GM18498 (cell line): ENCODE measurements at regions not wholly inside any gene's neighbourhood (a gene's known extent, or its start where the extent isn't known, plus 50 kb on each side); places are given as distances from the start of the nearest gene placed in this dataset.
"Not testable (repeated sequence)": the region's sequence is repeated elsewhere in the genome, so short reads cannot be mapped to it uniquely, and the experiment has no call there.

Experiments
- ATAC-seq: cut with Tn5 transposase; IDR thresholded peaks from one replicate; pipeline ENCODE4 v1.9.1; 2021; ENCODE audit warnings: mild to moderate bottlenecking, moderate library complexity; ENCODE audit not compliant: unreplicated experiment

DNA sequence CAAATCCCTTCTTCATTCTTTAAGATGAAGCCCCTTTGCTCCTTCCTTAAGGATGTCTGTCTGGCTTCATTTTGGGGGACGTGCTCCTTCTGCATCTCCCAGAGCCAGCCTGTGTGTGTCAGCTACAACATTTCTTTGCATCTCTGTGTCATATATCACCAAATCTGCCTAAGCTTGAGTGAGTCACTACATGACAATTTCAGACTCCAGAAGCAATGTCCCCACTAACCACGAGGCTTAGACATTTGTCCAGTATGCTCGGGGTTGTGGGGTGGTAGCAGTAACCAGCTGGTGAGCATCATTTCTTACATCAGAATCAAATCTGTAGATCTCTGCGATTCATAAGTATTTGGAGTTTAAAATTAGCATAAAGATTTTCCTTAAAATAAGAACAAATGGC, 54.1 kb upstream of the USP14 start:
- ATAC-seq, result not testable (repeated sequence)

DNA sequence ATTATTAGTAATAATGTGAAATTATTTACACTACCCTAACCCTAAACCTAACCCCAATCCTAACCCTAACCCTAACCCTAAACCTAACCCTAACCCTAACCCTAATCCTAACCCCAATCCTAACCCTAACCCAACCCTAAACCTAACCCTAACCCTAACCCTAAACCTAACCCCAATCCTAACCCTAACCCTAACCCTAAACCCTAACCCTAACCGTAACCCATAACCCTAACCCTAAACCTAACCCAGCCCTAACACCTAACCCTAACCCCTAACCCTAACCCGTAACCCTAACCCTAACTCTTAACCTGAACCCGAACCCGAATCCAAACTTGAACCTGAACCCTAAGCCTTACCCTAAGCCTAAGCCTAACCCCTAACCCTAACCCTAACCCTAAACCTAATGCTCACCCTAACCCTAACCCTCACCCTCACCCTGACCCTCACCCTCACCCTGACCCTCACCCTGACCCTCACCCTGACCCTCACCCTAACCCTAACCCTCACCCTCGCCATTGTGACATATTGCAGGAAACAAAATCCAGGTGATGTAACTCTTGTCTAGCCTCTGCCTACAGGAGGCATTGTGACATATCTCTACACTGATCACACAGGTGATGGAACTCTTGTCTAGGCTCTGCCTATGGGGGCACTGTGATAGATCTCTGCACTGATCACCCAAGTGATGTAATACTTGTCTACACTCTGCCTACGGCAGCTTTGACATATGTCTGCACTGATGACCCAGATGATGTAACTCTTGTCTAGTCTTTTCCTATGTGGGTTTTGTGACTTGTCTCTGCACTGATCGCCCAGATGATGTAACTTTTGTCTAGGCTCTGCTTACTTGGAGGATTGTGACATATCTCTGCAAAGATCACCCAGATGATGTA, 53.0 kb upstream of the USP14 start:
- not testable (repeated sequence) for ATAC-seq

- not testable (repeated sequence) for ATAC-seq
Measured at GRCh38 chr18:106054-106851, 52.1 kb upstream of the USP14 start.

- ATAC-seq, result not testable (repeated sequence)
Measured at GRCh38 chr18:106868-107384, 51.4 kb upstream of the USP14 start.

DNA sequence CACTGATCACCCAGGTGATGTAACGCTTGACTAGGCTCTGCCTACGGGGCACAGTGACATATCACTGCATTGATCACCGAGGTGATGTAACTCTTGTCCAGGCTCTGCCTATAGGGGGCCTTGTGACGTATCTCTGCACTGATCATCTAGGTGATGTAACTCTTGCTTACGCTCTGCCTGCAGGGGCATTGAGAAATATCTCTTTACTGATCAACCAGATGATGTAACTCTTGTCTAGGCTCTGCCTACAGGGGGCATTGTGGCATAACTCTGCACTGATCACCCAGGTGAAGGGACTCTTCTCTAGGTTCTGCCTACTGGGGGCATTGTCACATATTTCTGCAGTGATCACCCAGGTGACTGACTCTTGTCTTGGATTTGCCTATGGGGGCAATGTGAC, 50.9 kb upstream of the USP14 start:
- ATAC-seq, result not testable (repeated sequence)

DNA sequence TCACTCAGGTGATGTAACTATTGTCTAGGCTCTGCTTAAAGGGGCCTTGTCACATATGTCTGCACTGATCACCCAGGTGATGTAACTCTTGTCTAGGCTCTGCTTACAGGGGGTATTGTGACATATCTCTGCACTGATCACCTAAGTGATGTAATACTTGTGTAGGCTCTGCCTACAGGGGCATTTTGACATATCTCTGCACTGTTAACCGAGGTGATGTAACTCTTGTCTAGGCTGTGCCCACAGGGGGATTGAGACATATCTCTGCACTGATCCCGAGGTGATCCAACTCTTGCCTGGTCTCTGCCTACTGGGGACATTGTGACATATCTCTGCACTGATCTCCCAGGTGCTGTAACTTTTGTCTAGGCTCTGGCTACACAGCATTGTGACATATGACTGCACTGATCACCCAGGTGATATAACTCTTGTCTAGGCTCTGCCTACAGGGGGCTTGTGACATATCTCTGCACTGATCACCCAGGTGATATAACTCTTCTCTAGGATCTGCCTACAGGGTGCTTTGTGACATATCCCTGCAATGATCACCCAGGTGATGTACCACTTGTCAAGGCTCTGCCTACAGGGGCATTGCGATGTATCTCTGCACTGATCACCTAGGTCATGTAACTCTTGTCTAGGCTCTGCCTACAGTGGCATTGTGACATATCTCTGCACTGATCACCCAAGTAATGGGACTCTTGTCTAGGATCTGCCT, 50.3 kb upstream of the USP14 start:
- ATAC-seq, result peak; percentile 52
